ENCODE measurements at regions not wholly inside any gene's neighbourhood (a gene's known extent, or its start where the extent isn't known, plus 50 kb on each side); places are given as distances from the start of the nearest gene placed in this dataset.

GRCh38 chr3:137224464-137224863 is 266.7 kb downstream of the IL20RB start:
- Histone ChIP-seq H3K36me3 (ENCODE audit: insufficient read depth, low read length) (no peaks in the 10 kb centered on the region), H3K27ac (ENCODE audit: low read depth, low read length, poor library complexity, severe bottlenecking) (no peak overlapping the region), H3K9ac (ENCODE audit: low read length) (no peak overlapping the region), H3K27me3 (ENCODE audit: insufficient read depth, low read length) (no peaks in the 10 kb centered on the region), H3K79me2 (ENCODE audit: insufficient read depth, low read length) (no peaks in the 10 kb centered on the region), H3K4me3 (ENCODE audit: low read depth, low read length, poor library complexity, severe bottlenecking) (no peak overlapping the region), H3K4me2 (ENCODE audit: low read length) (no peak overlapping the region), H3K9me3 (ENCODE audit: low read length) (no peaks in the 10 kb centered on the region), H4K20me1 (ENCODE audit: insufficient read depth, low read length) (no peaks in the 10 kb centered on the region), H3K4me1 (ENCODE audit: insufficient read depth, low read length, severe bottlenecking) (no peaks in the 10 kb centered on the region), H2AFZ (ENCODE audit: low read length) (no peak overlapping the region), H3K9me2 (ENCODE audit: low read depth, low read length) (no peaks in the 10 kb centered on the region), H3F3A (ENCODE audit: insufficient read depth, low read length) (no peaks in the 10 kb centered on the region)
- TF ChIP-seq CTCF (IDR thresholded peaks at IDR 0.05; ENCODE audit: low read length) (no peak), EZH2 (IDR thresholded peaks at IDR 0.05; ENCODE audit: borderline replicate concordance, low read length) (no peak)

- H3K36me3 ChIP-seq (ENCODE audit: insufficient read depth, low read length) = no peaks in the 10 kb centered on the region
- H3K9ac ChIP-seq (ENCODE audit: low read length) = no peak overlapping the region
- H3K79me2 ChIP-seq (ENCODE audit: insufficient read depth, low read length) = no peaks in the 10 kb centered on the region
- no peak overlapping the region for H2AFZ ChIP-seq (ENCODE audit: low read length)
- no peaks in the 10 kb centered on the region for H4K20me1 ChIP-seq (ENCODE audit: insufficient read depth, low read length)
- H3K4me2 ChIP-seq (ENCODE audit: low read length) = no peak overlapping the region
- no peaks in the 10 kb centered on the region for H3K27me3 ChIP-seq (ENCODE audit: insufficient read depth, low read length)
- no peaks in the 10 kb centered on the region for H3F3A ChIP-seq (ENCODE audit: insufficient read depth, low read length)
- no peak for TF ChIP-seq EZH2 (IDR thresholded peaks at IDR 0.05; ENCODE audit: borderline replicate concordance, low read length)
- no peak for TF ChIP-seq CTCF (IDR thresholded peaks at IDR 0.05; ENCODE audit: low read length)
- no peak overlapping the region for H3K27ac ChIP-seq (ENCODE audit: low read depth, low read length, poor library complexity, severe bottlenecking)
- no peak overlapping the region for H3K4me3 ChIP-seq (ENCODE audit: low read depth, low read length, poor library complexity, severe bottlenecking)
- H3K4me1 ChIP-seq (ENCODE audit: insufficient read depth, low read length, severe bottlenecking) = no peaks in the 10 kb centered on the region
- no peaks in the 10 kb centered on the region for H3K9me3 ChIP-seq (ENCODE audit: low read length)
- no peaks in the 10 kb centered on the region for H3K9me2 ChIP-seq (ENCODE audit: low read depth, low read length)
Measured at GRCh38 chr3:137242836-137243400, 285.1 kb downstream of the IL20RB start.

- no peak overlapping the region for H3K9ac ChIP-seq (ENCODE audit: low read length)
- H3K9me3 ChIP-seq (ENCODE audit: low read length) = no peaks in the 10 kb centered on the region
- no peaks in the 10 kb centered on the region for H3K79me2 ChIP-seq (ENCODE audit: insufficient read depth, low read length)
- H3K4me2 ChIP-seq (ENCODE audit: low read length) = no peak overlapping the region
- no peaks in the 10 kb centered on the region for H3F3A ChIP-seq (ENCODE audit: insufficient read depth, low read length)
- no peaks in the 10 kb centered on the region for H3K36me3 ChIP-seq (ENCODE audit: insufficient read depth, low read length)
- H3K27me3 ChIP-seq (ENCODE audit: insufficient read depth, low read length) = no peaks in the 10 kb centered on the region
- no peaks in the 10 kb centered on the region for H3K4me1 ChIP-seq (ENCODE audit: insufficient read depth, low read length, severe bottlenecking)
- no peaks in the 10 kb centered on the region for H4K20me1 ChIP-seq (ENCODE audit: insufficient read depth, low read length)
- no peak overlapping the region for H3K27ac ChIP-seq (ENCODE audit: low read depth, low read length, poor library complexity, severe bottlenecking)
- TF ChIP-seq CTCF (IDR thresholded peaks at IDR 0.05; ENCODE audit: low read length) (no peak), EZH2 (IDR thresholded peaks at IDR 0.05; ENCODE audit: borderline replicate concordance, low read length) (no peak)
- no peak overlapping the region for H3K4me3 ChIP-seq (ENCODE audit: low read depth, low read length, poor library complexity, severe bottlenecking)
- no peaks in the 10 kb centered on the region for H3K9me2 ChIP-seq (ENCODE audit: low read depth, low read length)
- H2AFZ ChIP-seq (ENCODE audit: low read length) = no peak overlapping the region
Measured at GRCh38 chr3:137246491-137246890, 288.7 kb downstream of the IL20RB start.

Data from OCI-LY1 (cell line).